ENCODE measurements at regions not wholly inside any gene's neighbourhood (a gene's known extent, or its start where the extent isn't known, plus 50 kb on each side); places are given as distances from the start of the nearest gene placed in this dataset.

- TF ChIP-seq YY1 (IDR thresholded peaks at IDR 0.05; ENCODE audit: low read depth) (no peak), RAD21 (IDR thresholded peaks at IDR 0.05; ENCODE audit: low read depth) (no peak), MAX (IDR thresholded peaks at IDR 0.05) (no peak)
Measured at GRCh38 chr1:229803626-229804217, 177.7 kb downstream of the URB2 start.
